Right renal cortex interstitium (tissue), 3 donors: ENCODE measurements at regions not wholly inside any gene's neighbourhood (a gene's known extent, or its start where the extent isn't known, plus 50 kb on each side); places are given as distances from the start of the nearest gene placed in this dataset.

Experiments
- DNase-seq, 3 donors: peaks; one replicate each; pipeline ENCODE4 v3.0.0-alpha.2; 2013; ENCODE audit warnings: low read depth in 3 of 3, low spot score in 2 of 3

- DNase-seq = no peak
These were observed 149.1 kb upstream of the MOCS1 start for GRCh38 chr6:40083141-40083920.

DNA sequence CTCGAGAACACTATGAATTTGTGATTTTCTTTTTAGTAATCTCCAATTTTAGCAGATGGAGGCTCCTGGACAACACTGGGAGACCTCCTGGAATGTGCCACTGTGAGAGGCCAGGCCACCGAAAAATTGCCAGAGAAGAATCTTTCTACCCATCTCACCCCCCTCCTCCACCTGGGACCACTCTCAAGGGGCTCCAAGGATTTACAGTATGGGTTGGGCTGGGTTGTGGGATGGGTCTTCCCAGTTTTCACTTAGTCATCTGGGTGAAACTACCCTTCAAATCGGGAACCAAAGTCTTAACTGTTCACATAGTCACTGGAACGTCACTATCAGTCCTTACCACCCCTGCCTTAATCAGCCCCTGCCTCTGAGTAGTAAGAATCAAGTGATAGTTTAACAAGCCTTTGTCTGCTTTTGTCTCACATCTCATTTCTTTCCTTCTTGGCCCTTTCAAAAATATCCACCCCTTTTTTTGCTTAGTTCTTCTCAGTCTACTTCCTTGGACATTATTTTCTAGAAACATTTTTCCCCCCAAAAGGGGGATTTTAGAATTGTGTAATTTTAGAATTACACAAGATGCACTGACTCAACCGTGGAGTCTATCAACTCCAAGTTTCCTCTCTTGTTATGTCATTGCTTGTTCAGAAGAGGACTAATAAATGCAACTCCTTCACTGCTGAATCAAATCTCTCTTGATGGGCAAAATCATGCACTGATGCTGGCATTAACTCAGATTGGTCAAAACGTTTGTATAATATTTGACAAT, 148.2 kb upstream of the MOCS1 start:
- no peak for DNase-seq

DNA sequence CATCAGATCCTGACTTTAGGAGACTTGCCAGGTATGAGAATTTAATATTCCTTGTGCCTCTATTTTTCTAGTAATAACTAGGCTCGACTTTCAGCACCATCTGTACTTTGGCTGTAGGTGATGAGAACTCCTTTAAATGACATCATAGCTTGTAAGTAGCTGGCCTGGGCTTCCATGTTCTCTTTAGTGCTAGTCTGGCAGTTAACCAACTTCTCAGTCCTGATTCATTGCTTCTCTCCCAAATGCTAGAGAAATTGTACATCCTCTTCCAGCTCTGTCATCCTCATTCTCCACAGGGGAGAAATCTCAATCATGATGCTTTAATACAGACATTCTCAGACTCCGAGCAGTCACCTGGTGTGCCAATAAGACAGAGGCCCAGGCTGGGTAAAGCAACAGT, 143.5 kb upstream of the MOCS1 start:
- DNase-seq = no peak

GRCh38 chr6:40077315-40077714, 143.1 kb upstream of the MOCS1 start:
- DNase-seq = no peak

DNA sequence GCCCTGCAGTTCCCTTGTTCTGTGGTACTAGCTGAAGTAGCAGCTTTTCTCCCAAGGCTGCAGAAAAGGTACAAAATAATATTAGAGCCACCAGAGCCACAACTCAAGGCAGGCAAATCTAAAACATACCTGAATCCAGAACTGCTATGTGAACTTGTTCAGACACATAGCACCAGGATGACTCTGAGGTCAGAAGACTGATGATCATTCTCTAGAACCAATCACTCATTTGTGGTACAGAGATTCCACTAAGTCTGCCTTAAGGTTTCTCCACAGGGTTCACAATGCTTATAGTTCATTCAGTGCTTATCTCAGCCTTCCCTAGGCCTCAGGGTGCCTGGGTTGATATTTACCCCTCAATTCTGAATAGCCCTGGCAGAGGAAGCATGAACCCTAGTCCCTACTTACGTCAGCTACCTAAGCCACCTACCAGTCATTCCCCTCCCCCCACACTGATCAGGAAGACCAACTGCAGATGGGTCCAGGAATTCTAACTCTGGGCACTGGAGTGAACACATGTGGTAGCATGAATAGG, 140.9 kb upstream of the MOCS1 start:
- DNase-seq = no peak

- DNase-seq = no peak
These were observed 140.2 kb upstream of the MOCS1 start for GRCh38 chr6:40074306-40075055.

DNA sequence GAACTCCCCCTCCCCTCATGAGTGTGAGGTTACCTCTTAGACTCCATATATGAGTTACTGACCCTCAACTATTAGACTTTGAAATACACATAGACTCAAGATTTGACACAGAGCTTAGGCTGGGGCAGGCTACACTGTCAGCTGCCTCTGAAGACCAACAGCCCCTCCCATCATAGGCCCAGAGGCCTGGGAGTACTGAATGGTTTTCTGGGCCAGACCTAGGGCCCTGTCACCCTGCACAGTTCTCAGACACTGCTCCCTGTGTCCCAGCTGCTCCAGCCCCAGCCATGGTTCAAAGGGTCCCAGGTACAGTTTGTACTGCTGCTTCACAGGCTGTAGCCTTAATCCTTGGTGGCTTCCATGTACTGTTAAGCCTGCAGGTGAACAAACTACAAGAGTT, 132.1 kb upstream of the MOCS1 start:
- DNase-seq = no peak

GRCh38 chr6:40056865-40057264, 122.6 kb upstream of the MOCS1 start:
- DNase-seq = no peak

DNA sequence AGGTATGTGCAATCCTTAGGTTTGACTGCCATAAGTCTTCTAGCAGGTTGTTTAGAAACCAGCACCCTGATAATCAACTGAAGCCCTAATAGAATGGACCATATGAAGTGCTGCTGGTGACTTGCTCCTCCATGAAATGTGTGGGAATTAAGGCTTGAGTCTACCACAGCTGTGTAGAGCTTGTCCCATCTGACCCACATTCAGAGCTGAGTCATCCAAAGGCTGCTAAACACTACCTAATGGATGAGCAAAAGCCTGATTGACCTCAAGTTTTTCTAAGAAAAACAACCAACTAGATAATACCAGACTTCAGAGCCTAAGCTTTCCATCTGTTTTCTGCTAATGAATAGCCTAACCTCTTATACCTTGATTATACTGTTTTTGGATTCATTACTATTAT, 120.3 kb upstream of the MOCS1 start:
- DNase-seq = no peak

- DNase-seq = no peak
These were observed 119.9 kb upstream of the MOCS1 start for GRCh38 chr6:40054186-40054585.

DNA sequence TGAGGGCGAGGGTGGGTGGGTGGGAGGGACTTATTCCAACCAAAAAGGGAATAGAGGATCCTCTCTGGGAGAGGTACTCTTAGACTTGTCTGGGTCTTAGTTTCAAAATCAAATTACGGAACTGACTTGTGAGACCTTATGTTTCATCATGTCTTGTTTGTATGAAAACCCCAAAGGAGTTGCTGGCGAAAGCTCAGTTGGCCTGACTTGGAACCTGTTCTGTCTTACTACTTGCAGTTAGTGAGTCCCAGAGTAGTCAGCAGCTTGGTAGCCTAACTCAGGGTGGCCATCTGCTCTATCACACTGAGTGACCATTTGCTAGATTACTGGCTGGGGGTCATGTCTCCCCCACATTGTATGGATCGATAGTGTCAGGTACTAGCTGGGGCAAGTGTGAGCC, 114.9 kb upstream of the MOCS1 start:
- no peak for DNase-seq

GRCh38 chr6:40044196-40044595, 109.9 kb upstream of the MOCS1 start:
- DNase-seq = no peak

- DNase-seq = no peak
These were observed 108.0 kb upstream of the MOCS1 start for GRCh38 chr6:40042232-40042631.

DNA sequence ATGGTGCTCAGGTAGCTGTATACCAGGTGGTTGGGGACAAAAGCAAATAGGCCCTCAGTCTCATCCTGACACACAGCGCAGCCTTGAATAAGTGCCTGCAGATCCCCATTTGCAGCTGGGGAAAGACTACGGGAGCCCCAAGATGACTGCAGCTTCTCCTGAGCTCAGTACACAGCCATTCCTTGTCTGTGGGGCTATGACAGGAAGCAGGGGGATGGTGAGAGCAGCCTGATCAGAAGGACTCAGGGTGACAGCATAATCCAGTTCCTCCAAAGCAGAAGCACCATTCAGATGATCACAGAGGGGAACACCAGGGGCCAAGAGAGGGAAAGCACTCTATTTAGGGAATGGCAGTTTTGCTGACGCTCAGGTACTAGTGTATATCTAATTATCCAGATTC, 104.8 kb upstream of the MOCS1 start:
- DNase-seq = no peak

DNA sequence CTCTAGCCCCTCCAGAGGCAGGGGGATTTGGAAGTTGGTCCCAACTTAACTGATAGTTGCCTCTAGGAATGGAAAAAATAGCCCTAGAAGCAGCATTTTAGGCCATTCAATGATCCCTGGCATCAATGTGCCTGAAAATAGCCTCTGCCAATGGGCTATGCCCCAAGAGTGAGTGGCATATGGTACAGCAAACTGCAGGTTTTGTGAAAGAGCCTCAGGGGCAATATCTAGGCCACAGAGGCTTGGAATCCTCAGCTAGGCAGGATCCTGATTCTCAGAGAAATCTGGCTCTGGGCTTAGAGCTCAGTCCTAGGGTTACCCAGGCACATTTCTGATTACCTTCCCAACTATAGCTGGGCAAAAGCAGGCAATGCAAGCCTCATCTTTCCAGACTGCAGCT, 104.4 kb upstream of the MOCS1 start:
- DNase-seq = no peak

DNA sequence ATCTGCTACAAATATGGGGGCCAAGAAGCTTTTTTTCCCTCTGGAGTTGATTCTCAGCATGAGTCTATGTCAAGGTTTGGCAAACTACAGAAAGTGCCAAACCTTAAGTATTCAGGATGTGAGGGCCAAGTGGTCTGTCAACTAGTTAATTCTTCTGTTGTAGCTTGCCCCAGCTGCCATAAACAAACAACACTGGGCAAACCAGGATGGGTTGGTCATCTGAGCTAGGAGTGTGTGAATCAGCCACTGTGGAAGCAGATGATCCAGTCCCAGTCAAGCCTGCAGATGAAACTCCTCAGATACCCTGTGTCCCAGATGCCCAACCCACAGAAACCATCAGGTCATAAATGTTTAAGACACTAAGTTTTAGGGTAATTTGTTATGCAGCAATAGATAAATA, 103.0 kb upstream of the MOCS1 start:
- DNase-seq = no peak

DNA sequence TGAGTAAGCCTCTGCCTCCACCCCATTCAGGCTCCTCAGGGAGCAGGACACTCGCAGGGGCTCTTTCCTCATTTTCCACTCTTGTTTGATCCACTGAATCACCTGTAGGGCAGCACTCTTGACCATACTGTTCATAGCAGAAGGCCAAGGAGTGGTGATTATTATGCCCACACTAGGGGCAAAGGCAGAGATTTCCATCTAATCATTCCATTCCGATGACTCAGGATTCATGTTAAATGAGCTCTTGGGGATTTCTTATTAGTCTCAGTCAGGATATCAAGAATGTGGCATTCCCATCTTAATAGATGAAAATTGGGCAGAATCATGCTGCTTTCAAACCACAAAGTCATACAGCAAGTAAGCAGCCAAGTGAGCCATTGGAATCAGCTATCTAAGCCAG, 101.9 kb upstream of the MOCS1 start:
- no peak for DNase-seq

DNA sequence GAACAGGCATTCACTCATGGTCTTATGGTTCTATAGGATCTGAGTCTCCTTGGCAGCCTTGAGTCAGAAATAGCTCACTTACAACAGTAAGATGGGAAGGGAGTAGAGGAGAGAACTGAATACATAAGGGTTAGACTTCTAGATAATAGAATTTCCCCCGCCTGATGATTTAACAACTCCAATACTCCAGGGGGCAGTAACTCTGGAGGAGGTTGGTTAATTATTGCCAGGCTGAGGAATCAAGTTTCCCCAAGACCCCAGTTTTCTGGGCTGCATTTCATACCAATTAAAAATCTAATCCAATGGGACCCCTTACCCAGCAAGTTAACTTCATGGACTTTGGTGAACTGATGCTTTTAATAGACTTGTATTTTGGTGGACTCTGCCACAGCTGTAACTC, 94.2 kb upstream of the MOCS1 start:
- DNase-seq = no peak

DNA sequence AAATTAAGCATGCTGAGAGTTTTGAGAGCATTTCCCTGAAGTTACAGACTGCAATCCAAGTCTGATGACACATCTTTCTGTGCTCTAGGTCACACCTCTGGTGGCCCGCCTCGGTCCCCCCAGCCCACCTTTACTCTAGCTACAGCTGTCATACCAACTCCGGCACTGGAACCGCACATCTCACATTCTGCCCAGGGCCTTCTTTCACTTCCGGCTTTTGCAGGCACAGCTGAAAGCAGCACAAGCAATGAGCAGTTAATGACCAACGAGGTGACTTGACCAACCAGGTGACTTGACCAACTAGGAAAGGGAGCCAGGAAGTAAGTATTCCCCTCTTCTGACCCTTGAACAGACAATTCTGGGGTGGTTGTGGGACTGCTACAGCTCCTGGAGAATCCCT, 88.6 kb upstream of the MOCS1 start:
- no peak for DNase-seq

DNA sequence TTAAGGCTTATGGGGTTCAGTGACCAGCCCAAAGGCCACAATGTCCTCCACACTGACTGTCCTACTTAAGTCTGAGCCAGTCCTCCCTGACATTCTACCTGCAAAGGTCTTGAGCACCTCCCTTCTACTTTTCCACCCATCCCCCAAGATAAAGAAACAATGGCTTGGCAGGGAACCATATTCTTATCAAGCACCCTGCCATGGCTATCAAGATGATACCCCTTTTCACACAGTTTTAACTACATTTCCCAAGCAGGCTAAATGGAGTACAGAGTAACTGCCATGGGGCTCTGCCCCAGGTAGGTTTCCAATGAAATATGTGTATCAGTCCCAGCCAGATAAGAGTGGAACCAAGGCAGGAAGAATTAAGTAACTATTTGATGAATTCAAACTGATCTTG, 85.9 kb upstream of the MOCS1 start:
- DNase-seq = no peak

GRCh38 chr6:40015530-40015929, 81.3 kb upstream of the MOCS1 start:
- DNase-seq = no peak
